GM18907 (cell line): ENCODE measurements at regions not wholly inside any gene's neighbourhood (a gene's known extent, or its start where the extent isn't known, plus 50 kb on each side); places are given as distances from the start of the nearest gene placed in this dataset.
"Not testable (repeated sequence)": the region's sequence is repeated elsewhere in the genome, so short reads cannot be mapped to it uniquely, and the experiment has no call there.

Experiments
- ATAC-seq: cut with Tn5 transposase; IDR thresholded peaks from one replicate; pipeline ENCODE4 v1.9.1; 2021; ENCODE audit warnings: mild to moderate bottlenecking, moderate library complexity; ENCODE audit not compliant: unreplicated experiment

DNA sequence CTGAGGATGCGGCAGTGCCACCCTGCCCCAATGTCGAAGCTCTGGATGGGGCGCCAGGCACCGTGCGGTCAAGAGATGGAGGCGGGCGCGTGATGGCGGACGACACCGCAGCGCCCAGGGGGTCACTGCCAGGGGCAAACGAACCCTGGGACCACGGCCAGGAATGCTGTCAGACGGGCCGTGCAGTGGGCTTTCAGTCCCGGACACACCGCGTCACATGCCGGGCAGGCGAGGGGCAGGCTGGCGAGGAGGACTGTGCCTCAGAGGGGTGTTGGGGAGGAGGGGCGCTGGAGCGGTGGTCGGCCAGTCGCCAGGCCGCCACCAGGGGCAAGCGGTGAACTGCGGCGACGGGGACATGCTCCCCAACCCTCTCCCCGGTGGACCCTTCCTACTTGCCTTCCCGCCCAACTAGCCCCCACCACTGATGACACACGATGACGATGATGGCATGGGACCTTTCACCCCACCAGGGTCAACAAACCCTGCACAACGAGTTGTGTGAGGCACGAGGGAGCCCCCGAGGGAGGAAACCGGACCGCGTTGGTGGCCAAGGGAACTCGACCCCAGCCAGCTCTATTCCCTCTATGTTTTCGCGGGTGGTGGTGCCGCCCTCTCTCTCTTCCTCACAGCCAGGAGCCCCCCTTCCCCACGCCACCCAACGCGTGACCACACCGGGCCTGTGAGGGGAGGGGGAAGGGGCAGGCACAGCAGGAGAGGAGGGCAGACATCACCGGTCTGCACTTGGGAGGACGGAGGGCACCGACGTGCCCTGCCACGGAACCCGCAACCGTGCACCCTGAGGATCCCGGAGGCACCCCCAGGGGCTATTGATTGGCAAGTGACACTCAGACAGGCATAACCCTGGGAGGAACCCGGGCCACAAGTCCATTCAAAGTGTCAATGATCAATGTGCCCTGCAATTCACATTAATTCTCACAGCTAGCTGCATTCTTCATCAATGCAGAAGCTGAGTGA lies 1960.9 kb upstream of the DEFB115 start:
- no peak for ATAC-seq

DNA sequence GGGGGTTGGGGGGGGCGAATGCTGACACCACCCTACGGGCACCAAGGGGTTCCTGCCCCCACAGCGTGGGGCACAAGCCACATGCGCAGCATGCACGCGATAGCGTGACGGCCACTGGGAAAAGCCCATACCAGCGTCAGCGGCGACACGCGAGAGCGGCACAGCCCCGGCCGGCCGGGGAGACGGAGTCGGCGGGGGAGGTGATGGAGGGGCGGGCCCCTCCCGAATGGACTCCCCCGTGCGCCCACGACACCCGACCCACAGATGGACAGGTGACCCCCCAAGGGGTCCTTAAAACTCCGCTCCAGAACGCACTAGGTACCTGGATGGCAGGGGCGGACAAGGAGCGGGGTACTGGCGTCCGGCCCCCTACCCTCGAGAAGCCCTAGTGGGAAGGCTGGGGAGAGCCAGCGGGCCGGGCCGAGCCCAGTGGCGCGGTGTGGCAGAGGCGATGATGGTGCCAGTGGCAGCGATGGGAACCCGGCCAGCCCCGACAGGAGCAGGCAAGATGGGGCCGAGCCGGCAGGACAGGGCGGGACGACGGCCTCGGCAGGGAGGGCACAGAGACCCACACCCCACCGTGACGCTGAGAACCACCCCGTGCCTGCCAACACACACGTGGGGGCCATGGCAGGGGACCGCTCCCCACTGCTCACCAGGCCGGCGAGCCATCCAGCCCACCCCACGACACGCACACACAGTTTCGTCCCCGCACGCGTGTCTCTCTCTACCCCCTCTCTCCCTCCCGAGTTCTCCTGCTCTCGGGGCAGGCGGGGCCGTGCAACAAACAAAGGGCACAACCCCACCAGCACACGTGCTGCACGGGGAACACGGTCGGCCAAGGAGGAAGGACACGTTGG lies 1959.8 kb upstream of the DEFB115 start:
- no peak for ATAC-seq

DNA sequence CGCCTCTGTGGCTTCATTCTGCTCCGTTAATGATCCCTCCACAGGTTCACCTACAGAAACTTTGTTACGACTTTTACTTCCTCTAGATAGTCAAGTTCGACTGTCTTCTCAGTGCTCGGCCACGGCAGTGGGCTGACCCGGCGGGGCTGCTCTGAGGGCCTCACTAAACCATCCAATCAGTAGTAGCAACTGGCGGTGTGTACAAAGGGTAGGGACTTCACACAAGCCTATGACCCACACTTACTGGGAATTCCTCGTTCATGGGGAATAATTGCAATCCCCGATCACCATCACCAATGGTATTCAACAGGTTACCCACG lies 1959.2 kb upstream of the DEFB115 start:
- ATAC-seq, result no peak

DNA sequence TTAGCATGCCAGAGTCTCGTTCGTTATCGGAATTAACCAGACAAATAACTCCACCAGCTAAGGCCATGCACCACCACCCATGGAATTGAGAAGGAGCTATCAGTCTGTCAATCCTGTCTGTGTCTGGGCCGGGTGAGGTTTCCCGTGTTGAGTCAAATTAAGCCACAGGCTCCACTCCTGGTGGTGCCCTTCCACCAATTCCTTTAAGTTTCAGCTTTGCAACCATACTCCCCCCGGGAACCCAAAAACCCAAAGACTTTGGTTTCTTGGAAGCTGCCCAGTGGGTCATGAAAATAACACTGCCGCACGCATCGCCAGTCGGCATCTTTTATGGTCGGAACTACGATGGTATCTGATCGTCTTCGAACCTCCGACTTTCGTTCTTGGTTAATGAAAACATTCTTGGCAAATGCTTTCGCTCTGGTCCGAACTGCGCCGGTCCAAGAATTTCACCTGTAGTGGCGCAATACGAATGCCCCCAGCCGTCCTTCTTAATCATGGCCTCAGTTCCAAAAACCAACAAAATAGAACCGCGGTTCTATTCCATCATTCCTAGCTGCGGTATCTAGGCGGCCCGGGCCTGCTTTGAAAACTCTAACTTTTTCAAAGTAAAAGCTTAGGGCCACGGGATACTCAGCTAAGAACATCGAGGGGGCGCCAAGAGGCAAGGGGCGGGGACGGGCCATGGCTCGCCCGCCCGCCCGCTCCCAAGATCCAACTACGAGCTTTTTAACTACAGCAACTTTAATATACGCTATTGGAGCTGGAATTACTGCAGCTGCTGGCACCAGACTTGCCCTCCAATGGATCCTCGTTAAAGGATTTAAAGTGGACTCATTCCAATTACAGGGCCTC lies 1958.5 kb upstream of the DEFB115 start:
- no peak for ATAC-seq

DNA sequence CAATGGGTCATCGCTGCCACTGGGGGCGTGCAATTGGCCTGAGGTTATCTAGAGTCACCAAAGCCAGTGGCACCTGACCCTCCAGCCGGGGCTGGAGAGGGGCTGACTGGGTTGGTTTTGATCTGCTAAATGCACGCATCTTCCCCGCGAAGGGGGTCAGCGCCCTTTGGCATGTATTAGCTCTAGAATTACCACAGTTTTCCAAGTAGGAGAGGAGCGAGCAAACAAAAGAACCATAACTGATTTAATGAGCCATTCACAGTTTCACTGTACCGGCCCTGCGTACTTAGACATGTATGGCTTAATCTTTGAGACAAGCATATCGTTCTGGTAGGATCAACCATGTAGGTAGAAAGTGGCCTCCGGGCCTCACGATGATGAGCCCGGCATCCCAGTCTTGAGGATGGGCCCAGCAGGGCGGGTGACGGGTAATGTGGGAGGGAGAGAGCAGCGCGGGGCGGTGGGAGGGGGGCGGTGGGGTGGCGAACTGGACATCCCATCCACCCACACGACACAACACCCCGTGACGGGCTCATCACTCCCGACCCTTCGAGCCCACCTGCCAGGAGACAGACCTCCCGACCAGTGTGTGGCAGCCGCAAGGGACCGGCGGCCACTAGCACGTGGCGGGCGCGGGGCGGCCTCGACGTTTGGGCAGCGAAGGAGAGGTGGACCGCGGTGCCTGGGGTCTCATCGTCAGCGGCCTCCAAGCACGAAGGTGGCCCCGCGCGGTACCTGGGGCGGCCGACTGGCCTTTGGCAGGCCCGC lies 1957.5 kb upstream of the DEFB115 start:
- ATAC-seq, result no peak

DNA sequence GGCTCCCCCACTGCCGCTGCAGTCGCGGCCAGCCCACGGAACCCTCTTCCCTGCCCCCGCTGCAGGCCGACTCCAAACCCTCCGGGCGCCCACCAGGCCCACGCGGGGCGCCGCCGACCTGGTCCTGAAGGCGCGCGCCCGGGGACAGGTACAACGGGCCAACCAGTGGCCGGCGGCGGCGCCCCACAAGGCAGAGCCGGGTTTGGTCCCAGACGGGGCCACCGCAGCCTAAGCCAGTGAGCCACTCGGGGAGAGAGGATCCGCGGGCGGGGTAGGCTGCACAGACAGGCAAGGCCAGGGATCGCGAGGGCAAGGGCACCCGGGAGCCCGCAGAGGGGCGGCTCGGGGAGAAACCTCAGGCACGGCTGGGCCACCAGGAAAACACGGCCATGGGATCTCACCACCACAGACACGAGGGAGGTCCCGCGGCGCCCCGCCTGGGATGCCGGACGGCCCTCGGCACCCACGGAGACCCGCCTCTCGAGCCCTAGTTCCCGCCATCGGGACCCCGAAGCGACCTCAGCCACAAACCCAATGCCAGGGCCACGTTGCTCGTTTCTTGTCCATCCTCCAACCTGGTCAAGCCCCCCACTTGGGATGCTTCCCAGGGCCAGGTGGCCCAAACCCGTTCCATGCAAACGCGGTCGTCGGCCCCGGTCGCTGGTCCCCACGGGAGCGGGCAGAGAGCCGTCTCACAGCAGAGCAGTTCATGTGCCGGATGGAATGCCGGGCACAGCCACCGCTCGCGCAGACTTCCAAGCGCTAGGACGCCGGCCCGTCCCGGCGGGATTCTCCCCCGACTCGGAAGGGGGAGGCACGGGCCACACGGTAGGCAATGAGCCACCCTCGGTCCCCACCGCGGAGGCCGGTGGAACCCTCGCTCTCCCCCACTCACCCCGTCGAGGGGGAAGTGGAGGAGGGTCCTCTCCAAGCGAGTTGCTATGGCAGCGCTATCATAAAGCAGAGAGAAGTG lies 1956.6 kb upstream of the DEFB115 start:
- no peak for ATAC-seq

DNA sequence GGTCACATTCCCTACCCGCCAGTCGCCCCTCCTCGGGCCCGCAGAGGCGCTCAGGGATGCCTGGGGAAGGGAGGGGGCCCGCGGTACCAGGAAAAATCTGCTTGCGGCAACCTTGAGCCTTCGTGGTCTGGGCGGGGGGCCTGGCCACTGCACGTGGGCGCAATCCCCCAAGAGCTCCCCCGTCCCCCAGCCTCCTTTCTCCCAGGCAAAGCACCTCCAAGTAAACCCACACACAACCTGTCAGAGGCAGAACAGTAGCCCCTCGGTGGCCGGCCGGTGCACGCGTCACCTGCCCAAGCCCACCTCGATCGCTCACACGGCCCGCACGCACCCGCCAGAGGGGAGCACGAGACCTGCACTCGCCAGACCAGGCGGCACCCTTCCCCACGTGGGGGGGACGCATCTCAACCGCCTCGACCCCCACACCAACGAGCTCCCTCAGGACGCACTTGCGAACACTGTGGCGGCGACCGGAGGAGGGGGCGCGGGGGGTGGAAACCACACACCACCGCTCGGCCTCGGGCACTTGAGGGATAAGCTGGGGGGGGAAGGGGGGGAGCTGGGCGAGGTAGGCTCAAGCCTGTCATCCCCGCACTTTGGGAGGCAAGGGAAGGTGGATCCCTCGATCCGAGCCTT lies 1955.7 kb upstream of the DEFB115 start:
- no peak for ATAC-seq

DNA sequence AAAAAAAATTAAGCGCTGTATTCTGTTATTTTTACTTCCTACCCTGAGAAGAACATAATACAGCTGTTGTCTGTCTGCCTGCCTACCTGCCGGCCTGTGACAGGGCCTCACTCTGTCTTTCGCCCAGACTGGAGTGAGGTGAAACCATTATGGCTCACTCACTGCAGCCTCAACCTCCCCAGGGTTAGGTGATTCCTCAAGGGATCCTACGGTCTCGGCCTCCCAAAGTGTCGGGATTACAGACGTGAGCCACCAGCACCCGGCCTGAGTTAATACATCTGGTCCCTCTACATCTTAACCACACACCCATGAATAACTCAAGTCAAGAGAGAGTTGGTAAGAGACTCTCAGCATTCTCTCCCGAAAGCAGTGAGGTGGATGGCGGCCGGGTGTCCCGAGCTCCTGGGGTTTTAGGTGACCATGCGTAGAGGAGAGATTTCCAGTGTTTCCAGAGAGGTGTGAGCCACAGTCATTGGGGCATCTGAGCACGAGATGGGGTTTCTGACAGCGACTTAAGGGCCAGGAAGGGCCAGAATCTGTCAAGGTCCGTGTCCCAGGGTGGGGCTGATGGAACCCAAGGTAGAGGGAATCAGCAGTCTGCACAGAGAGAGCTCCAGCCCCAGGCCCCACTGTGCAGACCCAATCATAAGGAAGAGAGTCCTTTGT lies 1954.4 kb upstream of the DEFB115 start:
- no peak for ATAC-seq

DNA sequence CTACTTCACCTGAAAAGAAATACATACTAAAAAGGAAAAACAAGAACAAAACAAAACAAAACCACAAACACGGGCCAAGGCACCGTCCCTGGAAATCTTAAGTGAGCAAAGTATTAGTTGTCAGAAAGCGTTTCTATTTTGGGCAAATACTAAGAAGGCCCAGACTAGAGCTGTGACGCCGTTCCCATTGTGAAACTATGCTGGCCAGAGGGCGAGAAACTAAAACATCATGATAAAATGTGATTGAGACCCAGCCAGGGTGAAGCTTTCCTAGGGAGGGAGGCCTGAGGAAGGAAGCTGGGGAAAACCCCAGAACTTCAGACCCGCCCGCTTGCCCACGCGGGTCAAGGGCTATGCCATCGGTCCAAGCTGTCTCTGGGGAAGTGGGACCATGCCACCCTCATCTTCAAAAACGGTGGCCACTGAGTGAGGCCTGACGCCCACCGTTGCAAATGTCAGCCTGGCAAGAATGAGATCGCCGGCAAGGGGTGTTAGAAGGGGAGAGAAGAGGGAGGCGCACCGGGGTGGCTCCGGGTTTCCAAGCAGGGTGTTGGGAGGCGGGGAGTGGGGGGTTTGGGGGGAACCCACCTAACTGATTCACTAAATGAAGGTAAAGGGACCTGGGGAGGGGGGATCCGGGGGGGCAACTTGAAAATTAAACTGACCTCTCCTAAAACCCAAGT lies 1950.9 kb upstream of the DEFB115 start:
- ATAC-seq, result no peak

DNA sequence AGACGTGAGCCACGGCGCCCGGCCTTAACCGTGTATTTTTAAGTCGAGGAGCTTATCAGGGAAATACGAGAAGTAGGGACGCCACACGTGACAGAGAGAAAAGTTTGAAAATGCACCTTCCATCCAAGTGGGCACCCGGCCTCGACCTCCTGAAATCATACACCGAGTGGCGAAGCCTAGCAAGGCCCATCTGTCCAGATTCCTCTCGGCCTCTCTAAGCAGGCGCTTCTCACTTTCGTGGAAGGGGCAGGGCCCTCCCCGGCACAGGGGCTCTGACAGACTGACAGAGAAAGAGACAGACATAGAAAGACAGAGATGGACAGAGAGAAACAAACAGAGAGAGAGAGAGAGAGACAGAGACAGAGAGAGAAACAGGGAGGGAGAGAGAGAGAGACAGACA lies 1950.0 kb upstream of the DEFB115 start:
- ATAC-seq, result not testable (repeated sequence)

DNA sequence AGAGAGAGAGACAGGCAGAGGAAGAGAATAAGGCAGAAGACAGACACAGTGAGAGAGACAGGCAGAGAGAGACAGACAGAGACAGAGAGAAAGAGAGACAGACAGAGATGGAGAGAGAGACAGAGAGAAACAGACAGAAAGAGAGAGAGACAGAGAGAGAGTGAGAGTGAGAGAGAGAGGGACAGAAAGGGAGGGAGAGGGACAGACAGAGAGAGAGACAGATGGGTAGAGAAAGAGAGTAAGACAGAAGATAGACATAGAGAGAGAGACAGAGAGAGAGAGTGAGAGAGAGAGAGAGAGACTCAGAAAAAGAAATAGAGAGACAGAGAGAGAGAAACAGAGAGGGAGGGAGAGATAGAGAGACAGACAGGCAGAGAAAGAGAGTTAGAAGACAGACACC lies 1948.5 kb upstream of the DEFB115 start:
- ATAC-seq, result not testable (repeated sequence)

DNA sequence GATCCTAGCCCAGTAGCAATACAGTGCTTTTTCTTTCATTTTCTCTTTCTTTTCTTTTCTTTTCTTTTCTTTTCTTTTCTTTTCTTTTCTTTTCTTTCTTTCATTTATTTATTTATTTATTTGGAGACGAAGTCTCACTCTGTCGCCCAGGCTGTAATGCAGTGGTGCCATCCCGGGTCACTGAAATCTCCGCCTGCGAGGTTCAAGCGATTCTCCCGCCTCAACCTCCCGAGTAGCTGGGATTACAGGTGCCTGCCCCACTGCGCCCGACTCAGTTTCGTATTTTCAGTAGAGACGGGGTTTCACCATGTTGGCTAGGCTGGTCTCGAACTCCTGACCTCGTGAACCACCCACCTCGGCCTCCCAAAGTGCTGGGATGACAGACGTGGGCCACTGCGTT lies 1948.0 kb upstream of the DEFB115 start:
- ATAC-seq, result not testable (repeated sequence)

DNA sequence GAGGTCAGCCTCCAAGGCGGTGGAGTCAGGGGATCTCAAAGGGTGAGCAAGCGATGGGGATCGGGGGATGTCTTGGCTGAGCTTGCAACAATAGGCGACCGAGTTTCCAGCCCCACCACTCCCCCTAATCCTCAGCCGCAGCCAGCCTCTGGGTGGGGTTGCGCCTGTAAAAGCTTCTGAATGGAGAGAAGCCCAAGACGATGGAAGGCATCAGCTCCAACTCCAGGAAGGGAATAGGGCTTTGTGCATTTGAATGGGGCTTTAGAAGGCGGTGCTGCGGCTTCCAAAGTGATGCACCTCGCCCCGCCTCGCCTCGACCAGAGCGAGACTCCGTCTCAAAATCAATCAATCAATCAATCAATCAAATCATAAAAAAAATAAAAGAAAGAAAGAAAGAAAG lies 1946.4 kb upstream of the DEFB115 start:
- not testable (repeated sequence) for ATAC-seq

DNA sequence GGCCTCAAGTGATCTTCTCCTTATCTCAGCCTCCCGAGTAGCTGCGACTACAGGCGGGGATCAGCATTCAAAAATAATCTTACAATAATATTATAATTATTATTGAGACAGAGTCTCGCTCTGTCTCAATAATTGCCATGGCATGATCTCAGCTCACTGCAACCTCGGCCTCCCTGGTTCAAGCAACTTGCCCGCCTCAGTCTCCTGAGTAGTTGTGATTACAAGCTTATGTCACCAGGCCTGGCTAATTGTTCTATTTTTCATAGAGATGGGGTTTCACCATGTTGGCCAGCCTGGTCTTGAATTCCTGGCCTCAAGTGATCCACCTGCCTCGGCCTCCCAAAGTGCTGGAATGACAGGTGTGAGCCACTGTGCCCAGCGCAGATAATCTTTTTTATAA lies 1944.8 kb upstream of the DEFB115 start:
- not testable (repeated sequence) for ATAC-seq

DNA sequence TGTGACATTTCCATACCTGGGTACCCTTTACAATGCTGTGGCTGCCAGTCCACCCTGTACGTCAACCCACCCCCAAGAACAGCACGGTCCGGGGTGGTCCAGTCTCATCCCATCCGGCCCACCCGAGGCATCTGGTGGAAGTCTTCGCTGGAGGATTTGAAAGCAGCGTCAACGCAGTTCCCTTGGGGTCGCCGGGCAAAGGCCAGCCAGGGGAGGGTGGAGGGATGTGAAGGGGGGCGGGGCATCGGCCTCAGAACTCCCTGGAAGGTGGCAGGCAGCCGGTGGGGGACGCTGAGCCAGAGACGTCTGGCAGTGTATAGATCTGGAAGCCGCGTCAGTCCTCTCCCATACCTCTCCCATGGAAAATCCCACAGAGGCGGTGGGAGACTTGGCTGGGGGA lies 1944.0 kb upstream of the DEFB115 start:
- ATAC-seq, result no peak

DNA sequence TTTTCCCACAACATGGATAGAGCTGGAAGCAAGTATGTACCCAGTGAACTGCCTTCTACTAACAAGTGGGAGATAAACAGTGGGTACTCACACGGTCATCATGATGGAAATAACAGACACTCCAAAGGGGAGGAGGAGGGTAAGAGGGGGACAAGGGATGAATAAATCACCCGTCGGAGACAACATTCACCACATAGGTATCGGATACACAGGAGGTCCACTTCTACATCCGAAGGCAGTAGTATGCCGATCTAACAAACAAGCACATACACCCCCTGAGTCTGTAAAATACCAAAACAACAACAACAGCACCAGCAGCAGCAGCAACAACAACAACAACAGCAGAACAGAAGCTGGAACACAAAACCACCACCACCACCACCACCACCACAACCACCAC lies 1943.2 kb upstream of the DEFB115 start:
- ATAC-seq, result no peak

DNA sequence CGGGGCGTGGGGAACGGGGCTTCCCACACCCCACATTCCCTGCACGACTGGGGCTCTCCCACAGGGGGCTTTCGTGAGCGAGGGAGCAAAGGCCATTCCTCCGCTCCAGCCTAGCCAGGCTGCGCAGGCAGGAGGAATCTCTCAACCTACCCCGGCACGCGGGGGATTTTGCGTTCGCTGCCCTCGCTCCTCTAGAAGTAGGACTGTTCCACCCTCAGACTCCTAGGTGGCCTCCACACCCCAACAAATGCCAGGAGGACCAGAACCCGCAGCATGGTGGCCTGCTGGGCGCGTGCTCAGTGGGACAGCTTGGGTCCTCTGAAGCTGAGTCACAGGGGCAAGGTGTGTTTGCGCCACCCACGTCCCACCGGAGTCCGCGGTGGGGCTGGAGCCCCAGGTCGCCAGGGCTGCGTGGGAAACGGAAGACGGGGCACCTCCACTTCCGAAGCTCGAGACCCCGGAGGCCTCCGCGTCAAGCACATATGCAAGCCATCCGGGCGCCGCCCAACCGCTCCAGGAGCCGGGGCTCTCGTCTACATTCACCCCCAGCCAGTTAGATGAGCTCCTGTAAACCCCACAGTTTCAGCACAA lies 1938.5 kb upstream of the DEFB115 start:
- ATAC-seq, result no peak
